Stimulated activated CD4-positive, alpha-beta T cell treated with anti-CD3 and anti-CD28 coated beads, Interleukin-1b, Interleukin-23, amount 100 ng/mL, for 1 hour (primary cell): ENCODE measurements at regions not wholly inside any gene's neighbourhood (a gene's known extent, or its start where the extent isn't known, plus 50 kb on each side); places are given as distances from the start of the nearest gene placed in this dataset.

Experiments
- DNase-seq, 2 donors: peaks; one replicate each; pipeline ENCODE4 v3.0.0-alpha.2; 2020; ENCODE audit warnings: low read depth in 2 of 2

DNA sequence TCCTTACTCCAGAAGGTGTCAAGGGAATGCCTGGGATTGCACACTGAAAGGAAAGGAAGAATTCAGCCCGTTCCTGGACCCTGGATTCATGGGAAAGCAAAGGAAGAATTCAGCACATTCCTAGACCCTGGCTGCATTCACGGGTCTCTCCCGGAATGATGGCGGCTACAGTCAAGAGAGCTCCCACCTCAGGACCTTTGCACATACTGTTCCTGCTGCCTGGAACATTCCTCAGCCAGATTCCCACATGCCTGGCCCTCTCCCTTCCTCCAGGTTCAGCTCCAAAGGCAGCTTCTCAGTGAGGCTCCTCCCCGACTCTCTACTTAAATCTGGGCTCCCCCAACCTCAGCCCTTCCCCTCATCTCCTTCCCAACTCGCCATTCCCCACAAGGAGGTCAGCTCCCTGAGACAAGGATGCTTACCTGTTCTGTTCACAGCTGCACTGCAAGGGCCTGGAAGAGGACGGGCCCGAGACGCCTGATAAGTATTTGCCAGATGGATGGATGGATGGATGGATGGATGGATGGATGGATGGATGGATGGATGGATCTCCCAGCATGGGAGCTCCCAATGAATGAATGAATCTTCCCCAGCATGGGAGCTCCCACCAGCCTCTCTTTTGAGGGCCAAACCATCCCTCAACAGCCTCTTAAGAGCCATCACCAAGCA lies 77.4 kb downstream of the NCOR2 start:
- DNase-seq, result no peak

DNA sequence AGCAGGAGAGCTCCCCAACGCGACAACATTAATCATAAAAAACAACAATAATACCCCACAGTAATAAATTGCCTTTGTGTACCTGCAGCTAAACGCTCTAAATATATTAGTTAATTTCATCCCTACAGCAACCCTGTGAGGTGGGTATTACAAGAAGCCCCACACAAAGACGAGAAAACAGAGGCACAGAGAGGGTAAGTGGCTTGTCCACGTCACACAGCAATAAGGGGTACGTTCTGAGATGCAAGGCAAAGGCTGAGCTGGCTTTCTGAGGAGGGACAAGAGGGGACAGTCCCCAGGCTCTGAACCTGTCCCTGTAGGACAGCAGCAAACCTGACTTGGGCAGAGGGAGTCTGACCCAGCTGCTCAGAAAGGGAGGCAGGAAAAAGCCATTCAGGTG lies 78.2 kb downstream of the NCOR2 start:
- no peak for DNase-seq

DNA sequence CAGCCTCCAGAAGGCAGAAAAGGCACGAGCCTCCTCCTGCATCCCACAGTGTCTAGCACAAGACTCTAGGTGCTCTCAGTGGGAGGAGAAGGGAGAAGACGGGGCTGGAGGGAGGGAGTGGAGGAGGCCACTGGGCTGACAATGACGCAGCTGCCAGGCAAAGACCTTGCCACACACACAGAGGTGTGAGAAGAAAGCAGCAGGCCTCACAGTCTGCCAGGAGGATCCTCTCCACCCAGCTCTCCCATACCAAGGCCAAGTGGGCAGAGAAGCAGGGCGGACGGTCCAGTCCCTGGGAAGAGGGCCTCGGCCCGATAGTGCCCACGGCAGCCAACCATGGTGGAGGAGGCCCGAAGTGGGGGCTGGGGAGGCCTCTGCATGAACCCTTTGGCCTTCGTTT lies 78.9 kb downstream of the NCOR2 start:
- no peak for DNase-seq

DNA sequence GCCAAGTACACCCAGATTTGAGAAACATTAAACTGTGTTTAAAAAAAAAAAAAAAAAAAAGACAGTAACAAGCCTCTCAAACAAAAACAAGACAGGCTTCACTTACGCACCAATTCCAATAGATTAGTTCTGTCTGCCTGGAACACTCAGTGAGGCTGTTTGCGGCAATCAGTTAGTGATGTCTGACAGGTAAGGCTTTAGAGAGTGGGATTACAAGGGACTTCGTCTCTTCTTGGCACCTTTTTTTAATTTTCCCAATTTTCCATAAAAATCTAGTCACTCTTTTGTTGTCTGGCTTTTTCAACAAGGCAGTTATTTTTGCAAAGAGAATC lies 79.6 kb downstream of the NCOR2 start:
- no peak for DNase-seq

DNA sequence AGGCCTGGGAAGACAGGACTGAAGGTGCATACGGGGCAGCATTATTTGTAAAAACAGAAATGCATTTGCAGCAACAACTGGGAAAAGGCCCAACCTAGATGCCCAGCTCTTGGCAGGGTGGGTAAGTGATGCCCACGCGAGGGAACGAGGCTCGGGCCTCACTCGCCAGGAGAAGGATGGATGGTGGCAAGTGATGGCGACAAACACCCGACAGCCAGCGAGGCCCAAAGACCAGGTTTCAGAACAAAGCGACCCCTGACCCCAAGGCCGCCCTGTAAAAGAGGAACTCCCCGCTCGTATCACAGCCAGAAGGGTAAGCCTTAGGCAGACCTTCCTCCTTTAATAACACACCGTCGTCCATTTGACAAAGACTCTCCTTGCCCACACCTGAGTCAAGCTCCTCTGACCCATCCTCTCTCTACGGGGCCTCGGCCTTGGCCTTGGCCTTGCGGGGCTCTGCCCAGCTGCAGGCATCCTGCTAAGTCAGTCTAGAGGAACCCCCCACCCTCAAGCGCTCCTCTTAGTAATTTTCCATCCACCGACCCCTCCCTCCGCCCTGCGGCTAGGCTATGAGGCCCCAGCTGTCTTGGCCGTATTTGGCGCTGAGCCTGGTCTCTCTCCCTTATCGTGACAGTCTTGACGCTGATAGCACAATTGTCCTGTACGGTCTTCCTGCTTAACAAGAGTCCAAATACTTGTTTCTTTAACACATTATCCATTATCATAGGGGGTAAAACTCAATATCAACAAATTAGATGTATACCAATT lies 80.2 kb downstream of the NCOR2 start:
- no peak for DNase-seq

DNA sequence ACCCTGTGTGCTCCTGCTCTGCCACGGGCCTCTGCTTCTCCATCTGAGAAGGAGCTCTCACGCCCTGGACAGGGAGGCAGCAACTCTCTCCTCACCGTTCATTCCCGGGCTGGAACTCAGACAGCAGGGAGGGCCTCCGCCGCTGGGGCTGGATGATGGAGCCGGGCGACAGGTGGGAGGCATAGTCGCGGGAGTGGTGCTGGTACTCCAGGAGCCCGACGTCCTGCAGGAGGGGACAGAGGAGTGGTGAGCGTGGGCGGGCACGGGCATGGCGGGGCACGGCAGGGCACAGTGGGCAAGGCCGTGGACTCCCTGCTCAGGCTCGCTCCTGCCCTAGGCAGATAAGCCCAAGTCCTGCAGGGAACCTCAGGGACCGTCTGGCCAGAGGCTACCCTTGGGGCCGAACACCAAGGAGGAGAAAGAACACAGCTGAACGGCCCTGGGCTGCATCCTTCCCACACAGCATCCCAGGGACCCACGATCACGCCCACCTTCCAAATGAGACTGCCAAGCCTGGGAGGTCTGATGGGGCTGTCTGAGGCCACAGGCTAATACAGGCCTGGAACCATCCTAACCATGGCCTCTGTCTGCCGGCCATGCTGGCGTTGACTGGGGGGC lies 81.0 kb downstream of the NCOR2 start:
- no peak for DNase-seq

DNA sequence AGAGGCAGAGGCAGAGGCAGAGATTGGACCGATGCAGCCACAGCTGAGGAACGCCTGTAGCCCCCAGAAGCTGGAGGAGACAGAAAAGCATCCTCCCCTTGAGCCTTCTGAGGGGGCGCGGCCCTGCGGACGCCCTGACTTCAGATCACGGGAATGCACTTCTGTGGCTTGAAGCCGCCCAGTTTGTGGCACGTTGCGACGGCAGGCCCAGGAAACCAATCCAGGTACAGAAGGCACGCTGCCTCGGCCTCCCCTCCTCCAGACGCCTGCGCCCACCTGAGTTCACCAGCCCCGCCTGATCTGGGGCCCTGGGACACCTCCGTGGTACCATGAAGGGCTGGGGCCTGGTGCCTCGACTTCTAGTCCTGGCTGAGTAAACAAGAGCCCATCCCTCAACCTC lies 82.0 kb downstream of the NCOR2 start:
- no peak for DNase-seq

DNA sequence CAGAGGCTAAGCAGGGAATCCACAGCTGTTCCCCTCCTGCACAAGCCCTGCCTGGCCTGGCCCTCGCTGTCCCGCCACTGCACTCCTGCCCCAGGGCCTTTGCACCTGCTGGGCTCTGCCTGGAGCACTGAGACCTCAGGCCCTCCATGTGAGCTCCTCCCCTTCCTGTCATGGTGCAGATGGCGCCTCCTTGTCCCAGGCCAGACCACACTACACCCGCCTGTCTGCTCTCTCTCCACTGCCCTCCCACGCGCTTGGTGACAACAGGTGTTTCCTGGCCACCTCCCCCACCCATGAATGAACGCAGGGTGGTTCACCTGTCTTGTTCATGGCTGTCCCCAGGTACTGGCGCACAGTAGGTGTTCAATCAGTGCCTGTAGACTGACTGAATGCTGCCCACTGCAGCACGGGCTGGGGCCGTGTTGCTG lies 82.9 kb downstream of the NCOR2 start:
- DNase-seq, result no peak

DNA sequence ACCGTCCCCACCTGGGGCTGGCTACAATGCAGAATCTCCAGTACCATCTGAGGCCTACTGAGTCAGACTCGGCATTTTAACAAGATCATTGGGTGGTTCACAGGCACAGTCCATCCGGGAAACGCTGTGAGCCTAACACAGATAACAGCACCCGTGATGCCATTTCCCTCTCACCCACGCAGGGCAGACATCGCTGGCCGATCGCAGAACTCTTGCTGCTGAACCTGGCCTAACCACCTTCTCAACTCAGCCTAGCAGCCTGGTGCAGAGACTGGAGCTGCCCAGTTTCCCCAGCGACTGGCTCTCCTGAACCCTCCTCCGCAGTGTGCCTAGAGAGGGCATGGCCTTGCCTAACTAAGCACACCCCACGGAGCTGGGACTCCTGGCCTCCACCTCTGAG lies 83.3 kb downstream of the NCOR2 start:
- no peak for DNase-seq

DNA sequence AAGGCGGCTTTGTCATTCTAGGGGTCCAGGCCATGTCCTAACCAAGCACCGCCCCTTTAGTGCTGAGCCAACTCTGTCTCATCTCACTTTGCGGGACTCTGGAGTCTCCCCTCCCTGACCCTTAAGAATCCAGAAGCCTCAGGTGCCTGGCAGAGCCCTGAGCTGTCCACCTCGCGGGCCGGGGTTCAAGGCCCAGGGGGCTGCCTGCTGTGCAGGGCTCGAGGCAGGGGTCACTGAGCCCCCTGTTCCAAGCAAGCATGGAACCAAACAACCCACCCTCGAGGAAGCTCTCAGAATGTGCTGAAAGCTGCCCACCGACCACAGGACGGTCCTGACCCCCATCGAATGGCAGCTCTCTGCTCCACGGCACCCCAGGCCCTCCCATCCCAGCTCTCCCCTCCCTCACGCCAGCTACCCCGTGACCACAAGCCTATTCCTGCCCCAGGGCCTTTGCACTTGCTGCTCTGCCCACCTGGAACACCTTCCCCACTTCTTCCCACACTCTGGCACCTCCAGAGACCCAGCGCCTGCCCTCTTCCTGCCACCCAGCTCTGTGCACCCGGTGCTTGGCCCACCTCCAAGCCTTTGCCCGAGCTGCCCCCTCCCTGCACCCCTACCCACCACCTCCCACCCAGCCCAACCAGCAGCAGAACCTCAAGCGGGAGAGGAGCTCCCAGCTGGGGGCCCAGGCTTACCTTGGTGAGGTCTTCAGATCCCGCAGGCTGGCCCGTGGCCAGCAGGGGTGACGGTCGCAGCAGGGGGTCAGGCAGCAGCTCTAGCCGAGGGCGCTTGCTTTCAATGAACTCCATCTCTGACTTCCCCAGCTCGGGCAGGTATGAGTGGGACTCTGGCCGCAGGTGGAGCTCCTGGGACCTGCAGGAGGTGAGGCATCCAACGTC lies 84.3 kb downstream of the NCOR2 start:
- no peak for DNase-seq

DNA sequence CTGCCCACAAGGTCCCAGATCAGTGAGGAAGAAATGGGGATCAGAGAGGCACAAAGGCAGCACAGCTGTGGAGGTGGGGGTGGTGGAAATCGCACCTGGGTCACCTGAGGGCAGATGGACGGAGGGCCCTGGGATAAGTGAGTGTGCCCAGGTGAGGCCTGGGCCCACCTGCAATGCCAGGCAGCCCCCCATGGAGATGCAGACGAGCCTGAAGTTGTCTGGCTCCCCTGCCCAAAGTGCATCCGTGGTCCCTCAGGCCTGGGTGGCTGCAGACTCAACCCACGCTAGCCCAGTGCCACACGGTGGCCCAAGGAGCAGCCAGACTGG lies 84.9 kb downstream of the NCOR2 start:
- no peak for DNase-seq

DNA sequence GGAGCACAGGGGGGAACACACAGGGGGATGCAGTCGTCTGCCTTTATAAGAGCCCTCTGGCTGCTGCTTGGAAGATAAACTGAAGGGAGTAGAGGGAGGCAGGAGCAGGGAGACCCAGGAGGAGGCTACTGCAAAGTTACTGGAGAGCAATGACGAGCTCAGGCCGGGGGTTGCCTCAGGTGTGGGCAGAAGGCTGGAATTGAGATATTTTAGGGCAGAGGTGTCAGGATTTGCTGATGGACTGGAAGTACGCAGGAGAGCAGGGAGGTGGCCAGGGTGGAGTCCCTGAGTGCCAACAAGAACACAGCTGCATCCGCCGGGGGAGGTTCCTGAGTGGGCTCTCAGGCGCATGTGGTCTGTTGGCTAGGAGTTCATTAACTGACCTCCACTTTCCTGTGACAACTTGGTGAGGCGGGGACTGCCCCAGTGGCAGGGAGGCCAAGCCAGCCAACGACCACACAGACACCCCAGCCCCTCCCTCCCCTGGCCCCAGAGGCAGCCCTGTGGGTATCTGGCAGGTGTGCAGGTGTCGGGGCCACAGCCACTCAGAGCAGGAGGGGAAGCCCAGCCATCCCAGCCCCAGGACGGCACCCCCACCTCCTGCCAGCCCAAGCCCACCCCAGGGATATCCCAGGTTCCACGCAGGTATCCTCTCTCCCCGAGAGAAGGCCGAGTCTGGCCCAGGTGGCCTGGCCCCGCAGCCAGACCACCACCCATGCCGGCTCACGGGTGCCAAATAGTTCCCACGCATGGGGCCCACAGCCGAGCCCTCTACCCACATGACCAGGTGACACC lies 85.4 kb downstream of the NCOR2 start:
- DNase-seq, result no peak

DNA sequence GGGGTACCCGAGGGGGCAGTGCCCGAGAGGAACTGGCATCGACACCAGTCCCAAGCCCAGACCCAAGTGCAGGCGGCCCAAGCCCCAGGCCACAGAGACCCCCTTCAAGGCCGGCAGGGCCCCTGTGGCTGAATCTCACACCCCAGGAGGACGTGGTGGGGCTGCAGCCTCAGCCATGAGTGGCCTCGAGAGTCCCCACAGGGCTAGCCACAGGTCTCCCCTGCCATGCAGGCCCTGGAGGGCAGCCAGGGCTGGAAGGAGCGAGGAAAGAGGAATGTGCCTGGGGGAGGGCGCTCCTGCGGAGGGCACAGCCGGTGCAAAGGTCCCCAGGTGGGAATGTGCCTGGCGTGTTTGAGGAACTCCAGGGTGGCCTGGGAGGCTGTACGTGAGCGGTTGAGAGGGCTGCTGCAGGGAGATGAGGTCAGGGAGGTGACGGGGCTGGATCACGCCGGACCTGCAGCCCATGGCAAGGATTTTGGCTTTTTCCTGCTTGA lies 86.1 kb downstream of the NCOR2 start:
- DNase-seq, result no peak

DNA sequence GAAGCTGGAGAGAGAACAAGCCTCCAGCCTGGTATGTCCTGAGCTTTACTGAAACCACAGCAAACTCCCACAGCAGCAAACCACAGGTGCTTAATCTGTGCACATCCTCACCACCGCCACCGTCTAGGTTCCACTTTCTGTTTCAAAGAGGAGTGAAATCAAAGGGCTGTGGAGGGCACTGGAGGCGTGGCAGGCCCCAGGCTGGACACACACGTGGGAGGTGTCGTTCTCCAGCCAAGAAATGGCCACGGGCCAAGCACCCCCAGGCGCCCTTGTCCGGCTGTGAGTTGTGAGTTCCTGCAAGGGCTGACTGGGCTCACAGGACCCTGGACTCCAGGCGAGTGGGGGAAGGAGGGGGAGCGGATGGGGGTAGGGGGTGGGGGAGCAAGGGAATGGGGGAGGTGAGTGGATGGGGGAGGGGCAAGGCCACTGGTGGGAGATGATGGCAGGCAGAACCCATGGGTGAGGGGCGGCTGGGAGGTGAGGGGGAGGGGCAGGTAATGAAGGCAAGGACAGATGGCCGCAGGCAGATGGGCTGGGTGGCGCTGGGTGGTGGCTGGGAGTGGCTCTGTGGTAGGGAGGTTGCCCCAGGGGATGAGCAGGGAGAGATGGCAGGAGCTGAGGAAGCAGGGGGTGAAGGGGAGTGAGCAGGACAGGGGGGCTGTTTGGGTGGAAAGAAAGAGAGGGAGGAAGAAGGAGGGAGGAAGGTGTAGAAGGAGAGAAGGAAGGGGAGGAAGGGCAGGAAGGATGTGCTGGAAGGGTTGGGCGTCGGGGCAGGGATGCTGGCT lies 86.7 kb downstream of the NCOR2 start:
- no peak for DNase-seq

DNA sequence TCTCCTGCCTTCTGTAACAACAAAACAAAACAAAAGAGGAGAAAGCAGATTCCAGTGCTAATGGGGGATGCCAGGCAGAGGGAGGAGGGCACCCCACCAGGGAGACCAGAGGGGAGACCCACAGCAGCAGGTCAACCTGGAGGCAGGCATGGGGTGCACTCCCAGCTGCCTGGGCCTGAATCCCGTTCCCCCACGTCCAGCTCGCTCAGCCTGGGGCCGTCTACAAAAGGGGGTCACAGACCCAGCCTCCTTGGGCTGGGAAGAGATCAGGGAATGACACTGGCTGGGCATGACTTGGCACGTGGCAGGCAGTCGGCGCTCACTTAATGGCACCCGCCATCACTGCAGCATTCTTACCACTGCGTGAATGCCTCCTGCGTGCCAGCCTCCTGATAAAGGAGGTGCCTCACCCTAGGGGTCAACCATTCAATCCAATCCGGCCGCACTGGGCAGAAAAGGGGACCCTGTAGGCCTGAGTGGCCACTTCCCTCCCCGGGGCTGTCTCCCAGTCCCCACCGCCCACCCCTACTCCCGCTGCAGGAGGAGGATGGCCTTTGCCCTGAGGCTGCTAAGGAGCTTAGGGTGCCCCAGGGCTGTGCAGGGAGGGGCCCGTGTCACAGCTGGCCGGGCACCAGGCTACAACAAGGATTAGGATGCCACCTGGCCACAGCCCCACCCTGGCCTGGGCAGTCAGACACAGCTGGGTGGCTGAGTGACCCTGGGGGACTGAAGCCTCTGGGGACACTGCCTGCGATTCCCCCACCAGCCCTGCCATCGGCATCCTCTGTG lies 87.5 kb downstream of the NCOR2 start:
- DNase-seq, result no peak

DNA sequence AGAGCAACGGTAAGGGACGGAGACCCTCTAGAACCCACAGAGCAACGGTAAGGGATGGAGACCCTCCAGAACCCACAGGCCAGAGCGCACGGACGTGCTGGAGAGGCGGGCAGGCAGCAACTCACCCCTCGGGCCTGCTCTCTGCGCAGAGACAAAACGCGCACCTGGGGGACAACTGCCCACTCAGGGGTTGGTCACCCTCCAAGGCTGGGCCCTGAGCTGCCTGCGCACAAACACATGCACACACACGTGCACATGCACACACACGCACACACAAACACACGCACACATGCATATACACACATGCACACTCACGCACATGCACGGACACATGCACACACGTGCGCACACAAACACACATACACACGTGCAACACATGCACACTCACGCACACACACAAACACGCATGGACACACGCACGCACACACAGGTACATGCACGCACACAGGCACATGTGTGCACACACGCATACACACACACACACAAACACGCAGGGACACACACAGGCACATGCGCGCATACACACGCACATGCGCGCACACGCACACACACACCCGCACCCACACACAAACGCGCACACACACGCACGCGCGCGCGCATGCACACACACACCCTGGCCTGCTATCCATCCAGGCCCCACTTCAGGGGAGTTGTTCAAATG lies 88.3 kb downstream of the NCOR2 start:
- DNase-seq, result no peak

DNA sequence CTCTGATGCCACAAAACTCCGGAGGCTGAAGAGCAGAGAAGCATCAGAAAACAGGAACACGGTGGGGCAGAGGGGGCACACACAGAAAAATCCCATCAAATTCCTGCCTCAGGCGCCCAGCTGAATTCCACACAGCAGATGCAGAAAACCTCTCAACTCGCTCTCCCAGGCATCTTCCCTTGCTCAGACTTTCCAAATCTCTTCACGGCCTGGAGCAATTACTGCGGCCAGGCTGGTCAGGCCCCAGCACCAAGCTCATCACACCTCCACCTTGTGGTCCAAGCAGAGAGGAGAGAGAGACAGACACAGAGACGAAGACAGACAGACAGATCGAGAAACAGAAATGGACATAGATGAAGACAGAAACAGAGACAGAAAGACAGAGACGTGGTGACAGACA lies 89.0 kb downstream of the NCOR2 start:
- DNase-seq, result no peak

DNA sequence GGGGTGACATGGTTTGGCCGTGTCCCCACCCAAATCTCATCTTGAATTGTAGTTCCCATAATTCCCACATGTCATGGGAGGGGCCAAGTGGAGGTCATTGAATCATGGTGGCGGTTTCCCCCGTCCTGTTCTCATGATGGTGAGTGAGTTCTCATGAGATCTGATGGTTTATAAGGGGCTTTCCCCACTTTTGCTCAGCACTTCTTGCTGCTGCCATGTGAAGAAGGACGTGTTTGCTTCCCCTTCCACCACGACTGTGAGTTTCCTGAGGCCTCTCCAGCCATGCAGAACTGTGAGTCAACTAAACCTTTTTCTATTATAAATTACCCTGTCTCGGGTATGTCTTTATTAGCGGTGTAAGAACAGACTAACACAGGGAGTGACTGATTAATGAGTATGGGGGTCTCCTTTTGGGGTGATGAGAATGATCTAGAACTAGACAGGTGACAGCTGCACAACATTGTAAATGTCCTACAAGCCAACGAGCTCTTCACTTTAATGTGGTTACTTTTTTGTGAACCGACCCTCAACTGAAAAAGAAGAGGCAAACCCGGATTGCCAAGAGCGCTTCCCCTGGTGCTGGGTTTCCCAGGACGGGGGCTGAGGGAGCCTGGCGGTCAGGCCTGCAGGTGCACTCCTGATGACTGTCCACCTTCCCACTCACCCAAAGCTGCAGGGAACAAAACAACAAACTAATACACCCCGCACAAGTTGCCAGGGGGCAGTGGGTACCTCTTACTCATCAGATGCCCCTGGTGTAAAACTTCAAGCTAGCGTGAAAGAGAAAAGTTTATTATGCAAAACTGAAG lies 90.1 kb downstream of the NCOR2 start:
- no peak for DNase-seq
